ENCODE measurements at regions not wholly inside any gene's neighbourhood (a gene's known extent, or its start where the extent isn't known, plus 50 kb on each side); places are given as distances from the start of the nearest gene placed in this dataset.

GRCh38 chr17:77740481-77740880 is 218.0 kb upstream of the TNRC6C start:
- POLR2A ChIA-PET: no interaction called here
- CTCF ChIA-PET: no interaction called here
- no peak for DNase-seq (ENCODE audit: extremely low spot score)
- TF ChIP-seq, protein P1, sequence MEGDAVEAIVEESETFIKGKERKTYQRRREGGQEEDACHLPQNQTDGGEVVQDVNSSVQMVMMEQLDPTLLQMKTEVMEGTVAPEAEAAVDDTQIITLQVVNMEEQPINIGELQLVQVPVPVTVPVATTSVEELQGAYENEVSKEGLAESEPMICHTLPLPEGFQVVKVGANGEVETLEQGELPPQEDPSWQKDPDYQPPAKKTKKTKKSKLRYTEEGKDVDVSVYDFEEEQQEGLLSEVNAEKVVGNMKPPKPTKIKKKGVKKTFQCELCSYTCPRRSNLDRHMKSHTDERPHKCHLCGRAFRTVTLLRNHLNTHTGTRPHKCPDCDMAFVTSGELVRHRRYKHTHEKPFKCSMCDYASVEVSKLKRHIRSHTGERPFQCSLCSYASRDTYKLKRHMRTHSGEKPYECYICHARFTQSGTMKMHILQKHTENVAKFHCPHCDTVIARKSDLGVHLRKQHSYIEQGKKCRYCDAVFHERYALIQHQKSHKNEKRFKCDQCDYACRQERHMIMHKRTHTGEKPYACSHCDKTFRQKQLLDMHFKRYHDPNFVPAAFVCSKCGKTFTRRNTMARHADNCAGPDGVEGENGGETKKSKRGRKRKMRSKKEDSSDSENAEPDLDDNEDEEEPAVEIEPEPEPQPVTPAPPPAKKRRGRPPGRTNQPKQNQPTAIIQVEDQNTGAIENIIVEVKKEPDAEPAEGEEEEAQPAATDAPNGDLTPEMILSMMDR (IDR thresholded peaks at IDR 0.05; ENCODE audit: control extremely low read depth, extremely low read depth, low read depth, missing control alignments): no peak

- TF ChIP-seq, protein P1 (IDR thresholded peaks at IDR 0.05; ENCODE audit: control extremely low read depth, extremely low read depth, low read depth, missing control alignments): peak; percentile 24
- no peak for DNase-seq (ENCODE audit: extremely low spot score)
- ChIA-PET CTCF (no interaction called here), POLR2A (no interaction called here)
These were observed 217.4 kb upstream of the TNRC6C start for GRCh38 chr17:77741109-77741508.

DNA sequence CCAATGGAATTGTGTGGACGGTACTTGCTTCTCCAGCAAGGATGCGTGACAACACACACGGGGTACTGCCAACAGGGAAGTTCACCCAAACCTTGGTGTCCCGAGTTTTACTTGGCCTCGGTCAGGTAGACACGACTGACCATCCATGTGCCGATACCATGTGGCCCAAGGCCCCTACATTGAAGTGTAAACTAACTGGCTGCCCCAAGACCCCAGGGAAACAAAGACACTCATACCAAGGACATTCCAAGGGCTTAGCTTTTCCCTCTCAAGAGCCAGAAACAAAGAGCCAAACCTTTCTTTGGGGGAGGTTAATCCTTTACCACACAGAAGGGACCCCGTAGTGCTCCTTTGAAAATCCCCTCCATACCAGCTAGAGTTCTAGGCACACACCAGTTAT is 215.9 kb upstream of the TNRC6C start:
- no peak for DNase-seq (ENCODE audit: extremely low spot score)
- CTCF ChIA-PET: no interaction called here
- TF ChIP-seq, protein P1 (IDR thresholded peaks at IDR 0.05; ENCODE audit: control extremely low read depth, extremely low read depth, low read depth, missing control alignments): no peak
- POLR2A ChIA-PET: no interaction called here

DNA sequence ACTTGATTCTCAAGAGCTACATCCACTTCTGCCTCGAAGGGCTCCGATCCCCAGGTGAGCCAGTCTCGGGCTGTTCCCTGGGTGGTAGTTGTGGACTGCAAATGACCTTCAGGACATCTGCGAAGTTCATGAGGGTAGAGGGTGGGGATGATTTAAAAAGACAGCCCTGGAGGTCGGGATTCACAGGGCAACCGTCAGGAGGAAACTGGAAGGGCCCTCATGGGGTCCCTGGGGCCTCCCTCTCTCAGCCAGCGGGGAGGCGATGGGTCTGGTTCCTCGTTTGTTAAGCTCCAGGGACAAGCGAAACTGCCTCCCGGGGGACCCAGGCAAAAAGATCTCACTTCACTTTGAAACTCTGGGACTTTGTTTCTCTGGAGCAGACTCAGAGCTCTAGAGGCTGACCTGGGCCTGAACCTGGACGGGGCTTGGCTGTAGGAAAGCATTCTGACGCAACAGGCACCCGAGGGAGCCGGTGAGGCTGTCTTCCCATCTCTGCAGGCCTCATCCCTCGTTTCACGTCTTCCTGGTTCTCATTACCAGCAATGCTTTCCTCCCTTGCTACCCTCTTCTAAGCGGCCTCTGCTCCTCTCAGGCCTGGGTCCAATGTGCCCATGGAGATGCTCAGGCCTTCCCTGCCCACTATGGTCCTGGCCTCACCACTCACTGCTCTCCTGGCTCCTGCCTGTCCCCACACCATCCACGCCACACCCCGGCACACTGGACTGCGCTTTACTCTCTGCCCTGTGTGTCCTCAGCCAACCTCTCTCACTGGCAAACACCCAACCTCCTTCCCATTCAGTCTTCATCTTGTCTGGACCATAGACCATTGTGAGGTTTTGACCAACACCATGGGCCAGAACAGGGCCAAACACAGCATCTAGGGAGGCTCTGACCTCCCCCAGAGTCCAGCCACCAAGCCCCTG is 214.2 kb upstream of the TNRC6C start:
- ChIA-PET POLR2A (no interaction called here), CTCF (no interaction called here)
- TF ChIP-seq, protein P1 (IDR thresholded peaks at IDR 0.05; ENCODE audit: control extremely low read depth, extremely low read depth, low read depth, missing control alignments): no peak
- DNase-seq (ENCODE audit: extremely low spot score): no peak

DNA sequence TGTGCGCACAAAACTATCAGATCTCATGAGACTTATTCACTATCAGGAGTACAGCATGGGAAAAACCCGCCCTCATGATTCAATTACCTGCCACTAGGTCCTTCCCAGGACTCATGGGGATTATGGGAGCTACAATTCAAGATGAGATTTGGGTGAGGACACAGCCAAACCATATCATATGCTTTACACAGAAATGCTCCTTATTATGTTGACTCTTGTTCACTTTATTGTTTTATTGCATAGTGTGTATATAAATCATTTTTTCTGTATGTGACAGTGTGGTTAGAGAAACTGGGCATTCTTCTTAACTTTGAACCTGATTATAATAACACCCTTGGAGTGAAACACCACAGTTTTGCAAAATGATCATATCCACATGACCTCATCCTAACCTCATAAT is 212.8 kb upstream of the TNRC6C start:
- DNase-seq (ENCODE audit: extremely low spot score): no peak
- ChIA-PET POLR2A (interaction anchor here (1.1 kb wide), 1 partner anchor 25 kb away, joined by 5 read pairs; no protein-coding TSS in a partner anchor), CTCF (no interaction called here)
- TF ChIP-seq, protein P1 (IDR thresholded peaks at IDR 0.05; ENCODE audit: control extremely low read depth, extremely low read depth, low read depth, missing control alignments): no peak

- TF ChIP-seq, protein P1 (IDR thresholded peaks at IDR 0.05; ENCODE audit: control extremely low read depth, extremely low read depth, low read depth, missing control alignments): no peak
- ChIA-PET POLR2A (interaction anchor here (1.1 kb wide), 1 partner anchor 26 kb away, joined by 5 read pairs; no protein-coding TSS in a partner anchor), CTCF (interaction anchor here (1.2 kb wide), 1 partner anchor 9 kb away, joined by 3 read pairs; no protein-coding TSS in a partner anchor)
- DNase-seq (ENCODE audit: extremely low spot score): no peak
These were observed 212.1 kb upstream of the TNRC6C start for GRCh38 chr17:77746393-77746792.
